Endothelial cell of umbilical vein (primary cell): ENCODE measurements at regions not wholly inside any gene's neighbourhood (a gene's known extent, or its start where the extent isn't known, plus 50 kb on each side); places are given as distances from the start of the nearest gene placed in this dataset.

Source experiments
- BruUV-seq: library from RNA; stranded (reverse); fragments of 400-500 nt; replicated peaks from 2 replicates; lab custom pipeline; 2021; lab: Mats Ljungman, UMichigan
- CTCF ChIA-PET: fragments of 300-600, 350-600 bp; sonication (Branson Sonifier 250); formaldehyde crosslinking; loops from one replicate; lab custom pipeline; 2021; ENCODE audit warnings: antibody characterized with exemption, inconsistent platforms; lab: Charles Lee
- POLR2A ChIA-PET: fragments of 300-600, 350-600 bp; sonication (Branson Sonifier 250); formaldehyde crosslinking; loops from one replicate; lab custom pipeline; 2021; ENCODE audit warnings: antibody characterized with exemption, inconsistent platforms; lab: Charles Lee
- DNase-seq: peaks from one replicate; pipeline ENCODE4 v3.0.0-alpha.2; 2011; ENCODE audit warnings: low read depth, low spot score
- FAIRE-seq: peaks from 2 replicates; lab custom pipeline; 2011; peaks lifted over from hg19 to GRCh38; lab: Jason Lieb, UNC
- H2AFZ ChIP-seq: 2 replicates; pipeline ENCODE4 v1.6.0; 2012; ENCODE audit warnings: low read depth, low read length, control low read depth, inconsistent platforms
- H3K27ac ChIP-seq: 2 replicates; pipeline ENCODE4 v1.5.1; 2011; ENCODE audit warnings: low read depth, mild to moderate bottlenecking, control low read depth, low read length, moderate library complexity; ENCODE audit not compliant: insufficient read depth
- H3K27me3 ChIP-seq, 2 experiments: 2 replicates each; pipeline versions ENCODE4 v1.6.0 to v1.6.1; 2011; ENCODE audit warnings: low read length in 2 of 2, mixed read lengths in 1 of 2; ENCODE audit not compliant: control insufficient read depth in 2 of 2, insufficient read depth in 2 of 2
- H3K36me3 ChIP-seq, 2 experiments: 2 replicates in 1 of 2; 3 replicates in 1 of 2; pipeline ENCODE4 v1.5.1; 2011; ENCODE audit warnings: low read length in 2 of 2, mild to moderate bottlenecking in 1 of 2, moderate library complexity in 1 of 2; ENCODE audit not compliant: control insufficient read depth in 2 of 2, insufficient read depth in 2 of 2; ENCODE audit errors: extremely low read depth in 1 of 2
- H3K4me1 ChIP-seq: 3 replicates; pipeline ENCODE4 v1.5.1; 2011; ENCODE audit warnings: mild to moderate bottlenecking, low read length; ENCODE audit not compliant: control insufficient read depth, insufficient read depth; ENCODE audit errors: extremely low read depth
- H3K4me2 ChIP-seq: 2 replicates; pipeline ENCODE4 v1.6.1; 2011; ENCODE audit warnings: low read length, control low read depth, mixed read lengths; ENCODE audit not compliant: insufficient read depth
- H3K4me3 ChIP-seq, 3 experiments: fragments of 200-600 bp in 1 of 3; sonication (generic), shearing (Covaris generic) in 1 of 3; replicated peaks in 1 of 3; 2 replicates each; pipeline ENCODE4 v1.5.1; 2011 to 2016; ENCODE audit warnings: control low read depth in 3 of 3, low read length in 3 of 3, mild to moderate bottlenecking in 2 of 3, inconsistent platforms in 1 of 3, low read depth in 1 of 3, moderate library complexity in 1 of 3; ENCODE audit not compliant: insufficient read depth in 1 of 3
- H3K79me2 ChIP-seq: 2 replicates; pipeline ENCODE4 v1.6.0; 2012; ENCODE audit warnings: low read length, inconsistent platforms; ENCODE audit not compliant: control insufficient read depth, insufficient read depth
- H3K9ac ChIP-seq: replicated peaks from 2 replicates; pipeline ENCODE3; 2011; ENCODE audit warnings: low read length, control low read depth; ENCODE audit not compliant: insufficient read depth; ENCODE audit errors: extremely low read depth
- H3K9me1 ChIP-seq: replicated peaks from 3 replicates; pipeline ENCODE4 v1.6.0; 2011; ENCODE audit warnings: mild to moderate bottlenecking, low read length; ENCODE audit not compliant: control insufficient read depth, insufficient read depth; ENCODE audit errors: extremely low read depth
- H3K9me3 ChIP-seq: replicated peaks from 2 replicates; pipeline ENCODE4 v1.5.1; 2012; ENCODE audit warnings: low read length, inconsistent platforms; ENCODE audit not compliant: control insufficient read depth, insufficient read depth
- H4K20me1 ChIP-seq: replicated peaks from 2 replicates; pipeline ENCODE3; 2011; ENCODE audit warnings: mild to moderate bottlenecking, low read length; ENCODE audit not compliant: control insufficient read depth, insufficient read depth; ENCODE audit errors: extremely low read depth
- EZH2 ChIP-seq: IDR thresholded peaks from 2 replicates; pipeline ENCODE4 v1.6.1; 2012; ENCODE audit warnings: borderline replicate concordance, low read depth, mild to moderate bottlenecking, moderate library complexity, low read length, inconsistent platforms; ENCODE audit not compliant: severe bottlenecking
- FOS ChIP-seq: IDR thresholded peaks from 2 replicates; pipeline ENCODE4 v1.6.1; 2011; ENCODE audit warnings: mild to moderate bottlenecking, low read length, moderate library complexity, borderline replicate concordance; ENCODE audit not compliant: insufficient read depth
- GATA2 ChIP-seq: IDR thresholded peaks from 2 replicates; pipeline ENCODE4 v1.7.0; 2011; ENCODE audit warnings: low read depth, mild to moderate bottlenecking, moderate library complexity, mixed read lengths, low read length; ENCODE audit not compliant: insufficient read length, insufficient read depth
- JUN ChIP-seq: IDR thresholded peaks from 2 replicates; pipeline ENCODE4 v1.6.1; 2011; ENCODE audit warnings: borderline replicate concordance, low read depth; ENCODE audit not compliant: insufficient read length, insufficient read depth
- MYC ChIP-seq: IDR thresholded peaks from one replicate; pipeline ENCODE4 v1.6.1; 2011; ENCODE audit warnings: mild to moderate bottlenecking, low read depth, low read length
- POLR2A ChIP-seq: IDR thresholded peaks from 2 replicates; pipeline ENCODE4 v1.6.1; 2012; ENCODE audit warnings: low read depth, mild to moderate bottlenecking, control low read depth, low read length
- POLR2AphosphoS5 ChIP-seq: IDR thresholded peaks from 2 replicates; pipeline ENCODE4 v1.6.1; 2012; ENCODE audit warnings: low read depth, mild to moderate bottlenecking, control low read depth, low read length, moderate library complexity; ENCODE audit not compliant: insufficient read depth
- dilution Hi-C: fragments of 300-500 bp; cut with MboI; formaldehyde crosslinking; loops from one replicate; pipeline ENCODE4 v1.15.0; 2019; ENCODE audit warnings: low sequenced_read_pairs; ENCODE audit not compliant: extremely low pct_ligation_motif_present
- intact Hi-C: fragments of 100-400 bp; cut with micrococcal nuclease; formaldehyde crosslinking; loops from one replicate; pipeline ENCODE4 v1.10.0; 2022
- TF ChIP-seq, protein P1 (sequence below), 2 donors: IDR thresholded peaks; 1 replicate in 1 of 2; 2 replicates in 1 of 2; pipeline ENCODE4 v1.5.1; 2011; ENCODE audit warnings: low read length in 2 of 2, mild to moderate bottlenecking in 2 of 2, moderate library complexity in 2 of 2, control low read depth in 1 of 2, inconsistent platforms in 1 of 2, low read depth in 1 of 2; ENCODE audit not compliant: insufficient read depth in 1 of 2; ENCODE audit errors: extremely low read depth in 1 of 2

- DNase-seq = no peak
- Histone ChIP-seq H3K9me3 (no peaks in the 10 kb centered on the region), H3K9me1 (no peaks in the 10 kb centered on the region), H2AFZ (no peak overlapping the region), H3K79me2 (no peaks in the 10 kb centered on the region), H3K4me3 (no peak overlapping the region), H3K4me1 (no peaks in the 10 kb centered on the region), H3K27ac (no peak overlapping the region), H3K36me3 (no peaks in the 10 kb centered on the region), H3K9ac (no peak overlapping the region), H3K27me3 (peaks cover 8% of the 10 kb centered on the region in 2 experiments), H3K4me2 (no peak overlapping the region), H4K20me1 (no peaks in the 10 kb centered on the region)
- no peak for FAIRE-seq
- ChIA-PET POLR2A (no interaction called here), CTCF (no interaction called here)
- intact Hi-C loops = no loop called here
- TF ChIP-seq POLR2A = no peak
- no peak for TF ChIP-seq JUN
- TF ChIP-seq GATA2 = no peak
- no peak for TF ChIP-seq MYC
- TF ChIP-seq, protein P1, sequence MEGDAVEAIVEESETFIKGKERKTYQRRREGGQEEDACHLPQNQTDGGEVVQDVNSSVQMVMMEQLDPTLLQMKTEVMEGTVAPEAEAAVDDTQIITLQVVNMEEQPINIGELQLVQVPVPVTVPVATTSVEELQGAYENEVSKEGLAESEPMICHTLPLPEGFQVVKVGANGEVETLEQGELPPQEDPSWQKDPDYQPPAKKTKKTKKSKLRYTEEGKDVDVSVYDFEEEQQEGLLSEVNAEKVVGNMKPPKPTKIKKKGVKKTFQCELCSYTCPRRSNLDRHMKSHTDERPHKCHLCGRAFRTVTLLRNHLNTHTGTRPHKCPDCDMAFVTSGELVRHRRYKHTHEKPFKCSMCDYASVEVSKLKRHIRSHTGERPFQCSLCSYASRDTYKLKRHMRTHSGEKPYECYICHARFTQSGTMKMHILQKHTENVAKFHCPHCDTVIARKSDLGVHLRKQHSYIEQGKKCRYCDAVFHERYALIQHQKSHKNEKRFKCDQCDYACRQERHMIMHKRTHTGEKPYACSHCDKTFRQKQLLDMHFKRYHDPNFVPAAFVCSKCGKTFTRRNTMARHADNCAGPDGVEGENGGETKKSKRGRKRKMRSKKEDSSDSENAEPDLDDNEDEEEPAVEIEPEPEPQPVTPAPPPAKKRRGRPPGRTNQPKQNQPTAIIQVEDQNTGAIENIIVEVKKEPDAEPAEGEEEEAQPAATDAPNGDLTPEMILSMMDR (IDR thresholded peaks at IDR 0.05; ENCODE audit: extremely low read depth in 1 of 2, insufficient read depth in 1 of 2, low read depth in 1 of 2, low read length in 2 of 2) = no peak
- TF ChIP-seq EZH2 = no peak
- TF ChIP-seq FOS = no peak
- TF ChIP-seq POLR2AphosphoS5 = no peak
- dilution Hi-C loops = no loop called here
- BruUV-seq = no TSS peak
Observed at GRCh38 chr5:1661831-1662558, 137.6 kb downstream of the MRPL36 start.
